ENCODE measurements at regions not wholly inside any gene's neighbourhood (a gene's known extent, or its start where the extent isn't known, plus 50 kb on each side); places are given as distances from the start of the nearest gene placed in this dataset.
"Not testable (repeated sequence)": the region's sequence is repeated elsewhere in the genome, so short reads cannot be mapped to it uniquely, and the experiment has no call there.

- no peak for TF ChIP-seq MGA (IDR thresholded peaks at IDR 0.05)
- no peak for TF ChIP-seq ZNF561 (CRISPR knock-in tag; conservative IDR thresholded peaks at IDR 0.05)
- no peak for TF ChIP-seq ZNF695 (CRISPR knock-in tag; IDR thresholded peaks at IDR 0.05)
- no peak for TF ChIP-seq SREBF1 (IDR thresholded peaks at IDR 0.05; ENCODE audit: borderline replicate concordance, low read depth, low read length)
- TF ChIP-seq MCM7 (IDR thresholded peaks at IDR 0.05) = no peak
- no peak for TF ChIP-seq FOS (IDR thresholded peaks at IDR 0.05; ENCODE audit: extremely low read depth, insufficient read length)
- TF ChIP-seq ZNF239 (CRISPR knock-in tag; IDR thresholded peaks at IDR 0.05) = no peak
- TF ChIP-seq ZNF707 (CRISPR knock-in tag; conservative IDR thresholded peaks at IDR 0.05) = no peak
- TF ChIP-seq HDAC2 (IDR thresholded peaks at IDR 0.05) = no peak
These were observed 198.4 kb downstream of the EBLN2 start (continued) for GRCh38 chr3:73259856-73260255.

- POLR2A ChIA-PET; H3K27ac ChIP-seq (ENCODE audit: extremely low read depth, low read depth, low read length); in situ Hi-C loops (cut with MboI); H3K36me3 ChIP-seq (ENCODE audit: control insufficient read depth, insufficient read depth, low read length); H3K4me1 ChIP-seq (replicated peaks in 1 of 2; ENCODE audit: control insufficient read depth in 2 of 2, insufficient read depth in 2 of 2, low read length in 2 of 2); DNase-seq (ENCODE audit: extremely low read depth in 1 of 4, low spot score in 3 of 4); intact Hi-C loops (cut with micrococcal nuclease); H3K9me1 ChIP-seq (ENCODE audit: control insufficient read depth, insufficient read depth, low read length); FAIRE-seq; H3K9me3 ChIP-seq (replicated peaks; ENCODE audit: control insufficient read depth, insufficient read depth, low read depth, low read length); BruUV-seq (replicated peaks); H4K20me1 ChIP-seq (replicated peaks; ENCODE audit: control insufficient read depth, insufficient read depth, low read length); H3K27me3 ChIP-seq (ENCODE audit: control insufficient read depth in 2 of 2, insufficient read depth in 2 of 2, low read length in 2 of 2); H3K4me3 ChIP-seq; H3K4me2 ChIP-seq (ENCODE audit: insufficient read depth, low read length); ATAC-seq; H3K79me2 ChIP-seq (ENCODE audit: control insufficient read depth, insufficient read depth, low read length); CTCF ChIA-PET (ENCODE audit: low intra/inter-chr PET ratio); H3K9ac ChIP-seq (ENCODE audit: insufficient read depth in 1 of 2, low read depth in 2 of 2, low read length in 2 of 2); H2AFZ ChIP-seq (ENCODE audit: low read depth, low read length): not testable (repeated sequence)
- 0% methylated on average over 1 of the region's 1 CpG for WGBS (ENCODE audit: insufficient coverage, low coverage, missing lambda C conversion rate)
These were observed 205.1 kb downstream of the EBLN2 start for GRCh38 chr3:73266558-73266957.

Measured in K562 (cell line).